Nucleus accumbens (tissue), 56 donors: ENCODE measurements at regions not wholly inside any gene's neighbourhood (a gene's known extent, or its start where the extent isn't known, plus 50 kb on each side); places are given as distances from the start of the nearest gene placed in this dataset.
A peak's percentile ranks its signal among the peaks of the same experiment; 100 is the strongest.
"Not testable (repeated sequence)": the region's sequence is repeated elsewhere in the genome, so short reads cannot be mapped to it uniquely, and the experiment has no call there.

Source experiments
- DNase-seq, 56 donors: peaks; one replicate each; lab custom pipeline; 2025; lab: John Stamatoyannopoulos, UW

GRCh38 chr19:31055454-31055853 lies 293.8 kb downstream of the TSHZ3 start:
- DNase-seq: no peak

- DNase-seq: peak in 1 of 56 donors; percentile 5
Measured at GRCh38 chr19:31054430-31054829, 294.8 kb downstream of the TSHZ3 start.

GRCh38 chr19:31049431-31049830 lies 299.8 kb downstream of the TSHZ3 start:
- no peak for DNase-seq

- DNase-seq: no peak
Measured at GRCh38 chr19:31046024-31046423, 303.2 kb downstream of the TSHZ3 start.

- no peak for DNase-seq
Measured at GRCh38 chr19:31041461-31041860, 307.8 kb downstream of the TSHZ3 start.

- DNase-seq: no peak
Measured at GRCh38 chr19:31039151-31039550, 310.1 kb downstream of the TSHZ3 start.

GRCh38 chr19:31037286-31037980 lies 311.8 kb downstream of the TSHZ3 start:
- DNase-seq: no peak

- DNase-seq: not testable (repeated sequence)
Measured at GRCh38 chr19:31031455-31031854, 317.8 kb downstream of the TSHZ3 start.

- no peak for DNase-seq
Measured at GRCh38 chr19:31023038-31023437, 326.2 kb downstream of the TSHZ3 start.

- no peak for DNase-seq
Measured at GRCh38 chr19:31018936-31019335, 330.3 kb downstream of the TSHZ3 start.

GRCh38 chr19:31015778-31016177 lies 333.5 kb downstream of the TSHZ3 start:
- DNase-seq: no peak

GRCh38 chr19:31014668-31015067 lies 334.6 kb downstream of the TSHZ3 start:
- DNase-seq: no peak

GRCh38 chr19:31013384-31014020 lies 335.7 kb downstream of the TSHZ3 start:
- DNase-seq: no peak

GRCh38 chr19:31002518-31003244 lies 346.6 kb downstream of the TSHZ3 start:
- DNase-seq: no peak

GRCh38 chr19:31001991-31002390 lies 347.2 kb downstream of the TSHZ3 start:
- DNase-seq: no peak

GRCh38 chr19:31000913-31001312 lies 348.3 kb downstream of the TSHZ3 start:
- DNase-seq: no peak

GRCh38 chr19:30999726-31000125 lies 349.5 kb downstream of the TSHZ3 start:
- DNase-seq: no peak

- no peak for DNase-seq
Measured at GRCh38 chr19:30997222-30997621, 352.0 kb downstream of the TSHZ3 start.

- DNase-seq: no peak
Measured at GRCh38 chr19:30978639-30979038, 370.6 kb downstream of the TSHZ3 start.

GRCh38 chr19:30969591-30969990 lies 379.6 kb downstream of the TSHZ3 start:
- no peak for DNase-seq

GRCh38 chr19:30968841-30969399 lies 380.3 kb downstream of the TSHZ3 start:
- DNase-seq: no peak
